MM.1S (cell line): ENCODE measurements at regions not wholly inside any gene's neighbourhood (a gene's known extent, or its start where the extent isn't known, plus 50 kb on each side); places are given as distances from the start of the nearest gene placed in this dataset.

Source experiments
- DNase-seq: peaks from one replicate; pipeline ENCODE4 v3.0.0-alpha.2; 2015
- H2AFZ ChIP-seq: fragments of 300-600 bp; sonication (generic); 2 replicates; pipeline ENCODE4 v1.6.0; 2016; ENCODE audit warnings: antibody characterized with exemption, low read length
- H3F3A ChIP-seq: fragments of 300-600 bp; sonication (generic); 2 replicates; pipeline ENCODE4 v1.6.1; 2016; ENCODE audit warnings: mild to moderate bottlenecking, antibody characterized with exemption, low read length, moderate library complexity, mixed read lengths; ENCODE audit not compliant: insufficient read depth
- H3K27ac ChIP-seq: fragments of 300-600 bp; sonication (generic); 2 replicates; pipeline ENCODE4 v1.5.1; 2016; ENCODE audit warnings: mild to moderate bottlenecking, low read length
- H3K27me3 ChIP-seq: fragments of 300-600 bp; sonication (generic); replicated peaks from 2 replicates; pipeline ENCODE4 v1.6.0; 2016; ENCODE audit warnings: low read length; ENCODE audit not compliant: insufficient read depth
- H3K36me3 ChIP-seq: fragments of 300-600 bp; sonication (generic); replicated peaks from 2 replicates; pipeline ENCODE4 v1.6.1; 2016; ENCODE audit warnings: mild to moderate bottlenecking, low read length, mixed read lengths; ENCODE audit not compliant: insufficient read depth
- H3K4me1 ChIP-seq: fragments of 300-600 bp; sonication (generic); 2 replicates; pipeline ENCODE4 v1.6.1; 2016; ENCODE audit warnings: low read length, mixed read lengths
- H3K4me2 ChIP-seq: fragments of 300-600 bp; sonication (generic); 2 replicates; pipeline ENCODE4 v1.6.0; 2016; ENCODE audit warnings: low read depth, low read length
- H3K4me3 ChIP-seq: fragments of 300-600 bp; sonication (generic); 2 replicates; pipeline ENCODE4 v1.5.1; 2016; ENCODE audit warnings: low read length, mixed read lengths
- H3K79me2 ChIP-seq: fragments of 300-600 bp; sonication (generic); 2 replicates; pipeline ENCODE4 v1.6.1; 2016; ENCODE audit warnings: mixed run types, low read length, mixed read lengths
- H3K9ac ChIP-seq: fragments of 300-600 bp; sonication (generic); 2 replicates; pipeline ENCODE4 v1.6.1; 2016; ENCODE audit warnings: low read length, mixed read lengths
- H3K9me2 ChIP-seq: fragments of 300-600 bp; sonication (generic); replicated peaks from 2 replicates; pipeline ENCODE4 v1.6.1; 2016; ENCODE audit warnings: mild to moderate bottlenecking, low read length, mixed read lengths; ENCODE audit not compliant: insufficient read depth
- H3K9me3 ChIP-seq: fragments of 300-600 bp; sonication (generic); replicated peaks from 2 replicates; pipeline ENCODE4 v1.6.1; 2016; ENCODE audit warnings: mild to moderate bottlenecking, low read length, mixed read lengths; ENCODE audit not compliant: insufficient read depth
- H4K20me1 ChIP-seq: fragments of 300-600 bp; sonication (generic); 2 replicates; pipeline ENCODE4 v1.6.1; 2016; ENCODE audit warnings: mild to moderate bottlenecking, low read length, moderate library complexity, mixed read lengths; ENCODE audit not compliant: insufficient read depth
- EZH2 ChIP-seq: fragments of 300-600 bp; sonication (generic); optimal IDR thresholded peaks from 2 replicates; pipeline ENCODE3; 2017; ENCODE audit warnings: low read depth, mild to moderate bottlenecking, antibody characterized with exemption, low read length, mixed read lengths
- EZH2phosphoT487 ChIP-seq: fragments of 300-600 bp; sonication (generic); IDR thresholded peaks from 2 replicates; pipeline ENCODE4 v1.6.1; 2018; ENCODE audit warnings: antibody characterized with exemption, low read length
- TF ChIP-seq, protein P1 (sequence below): fragments of 300-600 bp; sonication (generic); IDR thresholded peaks from 2 replicates; pipeline ENCODE4 v1.5.1; 2016; ENCODE audit warnings: antibody characterized with exemption, low read length, mixed read lengths

DNA sequence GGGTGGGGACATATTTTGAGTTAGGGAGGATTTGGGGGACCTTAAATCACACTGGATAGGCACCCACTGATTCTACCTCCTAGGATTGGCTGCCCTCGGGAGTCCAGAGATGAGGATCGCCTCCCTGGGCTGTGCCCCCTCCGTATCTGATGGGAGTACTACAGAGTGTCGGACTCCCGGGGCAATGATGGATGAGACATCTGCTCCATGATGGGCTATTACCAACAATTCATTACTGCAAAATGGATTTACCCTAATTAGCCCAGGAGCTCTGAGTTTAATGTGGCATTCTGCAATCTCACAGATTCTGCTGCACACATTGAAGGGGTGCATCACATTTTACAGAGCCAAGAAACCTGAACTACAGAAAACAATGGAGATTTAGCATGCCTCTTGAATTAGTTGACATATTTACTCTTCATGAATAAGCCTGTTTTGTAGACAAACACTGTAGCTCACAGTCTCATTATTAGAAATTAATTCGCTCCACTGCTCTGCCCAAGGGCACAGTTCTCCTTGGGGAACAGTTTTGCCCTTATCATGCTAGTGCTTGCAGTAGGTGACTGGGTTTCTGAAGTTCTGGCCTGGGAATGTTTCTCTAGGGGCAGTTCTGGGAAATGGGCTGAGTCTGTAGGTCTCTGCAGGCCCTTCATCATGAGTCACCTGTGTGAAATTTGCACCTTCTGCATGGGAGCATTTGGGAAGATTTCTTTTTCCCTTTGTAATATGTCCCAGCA, 217.1 kb upstream of the PLET1 start:
- H3K4me3 ChIP-seq, result no peak overlapping the region
- no peaks in the 10 kb centered on the region for H3K9me3 ChIP-seq
- no peaks in the 10 kb centered on the region for H3K27me3 ChIP-seq
- H3K36me3 ChIP-seq, result no peaks in the 10 kb centered on the region
- no peaks in the 10 kb centered on the region for H3K4me1 ChIP-seq
- H3K4me2 ChIP-seq, result no peak overlapping the region
- no peak for DNase-seq
- no peaks in the 10 kb centered on the region for H4K20me1 ChIP-seq
- TF ChIP-seq EZH2phosphoT487 (no peak), EZH2 (no peak)
- TF ChIP-seq, protein P1, sequence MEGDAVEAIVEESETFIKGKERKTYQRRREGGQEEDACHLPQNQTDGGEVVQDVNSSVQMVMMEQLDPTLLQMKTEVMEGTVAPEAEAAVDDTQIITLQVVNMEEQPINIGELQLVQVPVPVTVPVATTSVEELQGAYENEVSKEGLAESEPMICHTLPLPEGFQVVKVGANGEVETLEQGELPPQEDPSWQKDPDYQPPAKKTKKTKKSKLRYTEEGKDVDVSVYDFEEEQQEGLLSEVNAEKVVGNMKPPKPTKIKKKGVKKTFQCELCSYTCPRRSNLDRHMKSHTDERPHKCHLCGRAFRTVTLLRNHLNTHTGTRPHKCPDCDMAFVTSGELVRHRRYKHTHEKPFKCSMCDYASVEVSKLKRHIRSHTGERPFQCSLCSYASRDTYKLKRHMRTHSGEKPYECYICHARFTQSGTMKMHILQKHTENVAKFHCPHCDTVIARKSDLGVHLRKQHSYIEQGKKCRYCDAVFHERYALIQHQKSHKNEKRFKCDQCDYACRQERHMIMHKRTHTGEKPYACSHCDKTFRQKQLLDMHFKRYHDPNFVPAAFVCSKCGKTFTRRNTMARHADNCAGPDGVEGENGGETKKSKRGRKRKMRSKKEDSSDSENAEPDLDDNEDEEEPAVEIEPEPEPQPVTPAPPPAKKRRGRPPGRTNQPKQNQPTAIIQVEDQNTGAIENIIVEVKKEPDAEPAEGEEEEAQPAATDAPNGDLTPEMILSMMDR, result no peak
- no peak overlapping the region for H2AFZ ChIP-seq
- no peaks in the 10 kb centered on the region for H3K9me2 ChIP-seq
- H3K79me2 ChIP-seq, result no peaks in the 10 kb centered on the region
- no peaks in the 10 kb centered on the region for H3F3A ChIP-seq
- H3K27ac ChIP-seq, result no peak overlapping the region
- H3K9ac ChIP-seq, result no peak overlapping the region

DNA sequence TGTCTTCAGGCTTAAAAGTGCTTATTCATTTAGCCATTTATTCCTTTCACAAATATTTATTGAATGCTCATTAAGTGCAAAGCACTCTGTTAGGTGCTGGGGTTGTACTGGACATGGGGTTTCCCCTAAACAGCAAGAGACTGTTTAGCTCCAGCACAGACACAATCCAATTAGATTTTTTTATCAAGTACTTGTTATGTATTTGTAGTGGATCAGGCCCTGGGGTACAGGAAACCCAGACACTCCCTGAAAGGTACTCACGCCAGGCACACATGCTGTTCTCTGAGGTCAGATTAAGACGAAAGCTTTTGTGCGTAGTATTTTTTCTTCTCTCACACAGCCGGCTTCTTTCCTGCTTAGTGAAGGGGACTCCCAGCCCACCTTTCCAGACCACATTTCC, 218.1 kb upstream of the PLET1 start:
- Histone ChIP-seq H4K20me1 (no peaks in the 10 kb centered on the region), H3F3A (no peaks in the 10 kb centered on the region), H3K9me3 (no peaks in the 10 kb centered on the region), H3K9ac (no peak overlapping the region), H3K4me1 (no peaks in the 10 kb centered on the region), H3K36me3 (no peaks in the 10 kb centered on the region), H3K4me2 (no peak overlapping the region), H2AFZ (no peak overlapping the region), H3K9me2 (no peaks in the 10 kb centered on the region), H3K27ac (no peak overlapping the region), H3K27me3 (no peaks in the 10 kb centered on the region), H3K79me2 (no peaks in the 10 kb centered on the region), H3K4me3 (no peak overlapping the region)
- no peak for DNase-seq
- no peak for TF ChIP-seq EZH2phosphoT487
- TF ChIP-seq EZH2, result no peak
- TF ChIP-seq, protein P1, result no peak

DNA sequence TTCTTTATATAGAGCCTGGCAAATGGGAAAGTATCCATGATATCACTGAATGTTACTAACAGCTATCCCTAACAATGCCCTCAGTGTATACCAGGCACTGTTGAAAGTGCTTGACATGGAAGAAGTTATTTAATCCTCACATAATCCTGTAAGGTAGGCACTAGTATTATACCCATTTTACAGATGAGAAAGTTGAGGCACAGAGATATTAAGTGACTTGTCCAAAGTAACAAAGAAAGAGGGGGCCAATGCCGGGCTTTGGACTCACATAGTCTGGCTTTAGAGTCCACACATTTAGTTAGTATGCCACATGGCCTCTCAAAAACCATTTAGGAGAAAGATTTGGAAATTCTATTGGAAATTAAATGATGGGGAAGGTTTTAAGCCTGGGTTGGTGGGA, 220.8 kb upstream of the PLET1 start:
- Histone ChIP-seq H3K9me2 (no peaks in the 10 kb centered on the region), H3K4me3 (no peak overlapping the region), H3K4me1 (no peaks in the 10 kb centered on the region), H3K27me3 (no peaks in the 10 kb centered on the region), H3K4me2 (no peak overlapping the region), H3K36me3 (no peaks in the 10 kb centered on the region), H2AFZ (no peak overlapping the region), H3F3A (no peaks in the 10 kb centered on the region), H3K9ac (no peak overlapping the region), H3K27ac (no peak overlapping the region), H3K79me2 (no peaks in the 10 kb centered on the region), H4K20me1 (no peaks in the 10 kb centered on the region), H3K9me3 (no peaks in the 10 kb centered on the region)
- no peak for DNase-seq
- TF ChIP-seq, protein P1, result no peak
- TF ChIP-seq EZH2phosphoT487 (no peak), EZH2 (no peak)
